HEK293 (cell line): ENCODE measurements at regions not wholly inside any gene's neighbourhood (a gene's known extent, or its start where the extent isn't known, plus 50 kb on each side); places are given as distances from the start of the nearest gene placed in this dataset.

Experiments
- CTCF ChIA-PET: fragments of 350-600 bp; formaldehyde crosslinking; extraction: SDS; loops from one replicate; lab custom pipeline; 2021; ENCODE audit warnings: antibody characterized with exemption; lab: Yijun Ruan, JAX
- POLR2A ChIA-PET: fragments of 300-600 bp; formaldehyde crosslinking; extraction: SDS; loops from one replicate; lab custom pipeline; 2020; ENCODE audit warnings: antibody characterized with exemption, inconsistent platforms; lab: Yijun Ruan, JAX
- H3K27ac ChIP-seq: fragments of 200-500 bp; sonication (Bioruptor generic); 2 replicates; pipeline ENCODE4 v1.5.1; 2014; ENCODE audit warnings: low read depth, low read length, control low read depth, inconsistent platforms; ENCODE audit errors: extremely low read depth
- H3K36me3 ChIP-seq, 2 experiments: fragments of 200-500 bp in 1 of 2; sonication (Bioruptor generic) in 1 of 2; 1 replicate in 1 of 2; 2 replicates in 1 of 2; pipeline ENCODE4 v1.5.1; 2014 to 2017; ENCODE audit warnings: inconsistent platforms in 2 of 2, low read length in 2 of 2; ENCODE audit not compliant: control insufficient read depth in 2 of 2, insufficient read depth in 1 of 2
- H3K4me1 ChIP-seq: fragments of 200-500 bp; sonication (Bioruptor generic); 2 replicates; pipeline ENCODE4 v1.5.1; 2014; ENCODE audit warnings: mild to moderate bottlenecking, low read length, inconsistent platforms; ENCODE audit not compliant: control insufficient read depth, insufficient read depth
- H3K4me3 ChIP-seq: 2 replicates; pipeline ENCODE4 v1.5.1; 2011; ENCODE audit warnings: low read depth, mild to moderate bottlenecking, control low read depth, low read length, moderate library complexity
- H3K9me3 ChIP-seq: fragments of 200-500 bp; sonication (Bioruptor generic); 2 replicates; pipeline ENCODE4 v1.5.1; 2014; ENCODE audit warnings: low read depth, low read length, inconsistent platforms; ENCODE audit not compliant: control insufficient read depth, insufficient read depth
- BCL11B ChIP-seq: fragments of 450-650 bp; formaldehyde crosslinking; IDR thresholded peaks from 2 replicates; pipeline ENCODE4 v1.5.1; 2016; ENCODE audit warnings: low read depth, missing biosample characterization, missing genetic modification characterization
- IKZF3 ChIP-seq: fragments of 450-650 bp; IDR thresholded peaks from 2 replicates; pipeline ENCODE4 v1.5.0; 2018; ENCODE audit warnings: missing biosample characterization, mild to moderate bottlenecking, missing genetic modification characterization, moderate library complexity
- INSM2 ChIP-seq: fragments of 450-650 bp; formaldehyde crosslinking; IDR thresholded peaks from 2 replicates; pipeline ENCODE4 v1.5.1; 2016; ENCODE audit warnings: missing biosample characterization, missing genetic modification characterization
- SCRT1 ChIP-seq: fragments of 450-650 bp; formaldehyde crosslinking; IDR thresholded peaks from 2 replicates; pipeline ENCODE4 v1.5.1; 2016; ENCODE audit warnings: missing biosample characterization, missing genetic modification characterization, borderline replicate concordance
- SP2 ChIP-seq: fragments of 450-650 bp; formaldehyde crosslinking; IDR thresholded peaks from 2 replicates; pipeline ENCODE4 v1.5.1; 2016; ENCODE audit warnings: missing biosample characterization, missing genetic modification characterization
- TSHZ1 ChIP-seq: fragments of 450-650 bp; formaldehyde crosslinking; IDR thresholded peaks from 2 replicates; pipeline ENCODE4 v1.5.1; 2016; ENCODE audit warnings: missing biosample characterization, missing genetic modification characterization, borderline replicate concordance
- ZBTB11 ChIP-seq: fragments of 450-650 bp; formaldehyde crosslinking; conservative IDR thresholded peaks from 2 replicates; pipeline ENCODE4 v1.5.1; 2016; ENCODE audit warnings: low read depth, missing biosample characterization, missing genetic modification characterization
- ZNF155 ChIP-seq: fragments of 450-650 bp; formaldehyde crosslinking; IDR thresholded peaks from 2 replicates; pipeline ENCODE4 v1.5.1; 2016; ENCODE audit warnings: missing biosample characterization, missing genetic modification characterization
- ZNF174 ChIP-seq: fragments of 450-650 bp; formaldehyde crosslinking; IDR thresholded peaks from 2 replicates; pipeline ENCODE4 v1.5.0; 2017; ENCODE audit warnings: missing biosample characterization, mild to moderate bottlenecking, missing genetic modification characterization
- ZNF223 ChIP-seq: fragments of 450-650 bp; formaldehyde crosslinking; IDR thresholded peaks from 2 replicates; pipeline ENCODE4 v1.5.1; 2016; ENCODE audit warnings: missing biosample characterization, missing genetic modification characterization
- ZNF362 ChIP-seq: fragments of 450-650 bp; formaldehyde crosslinking; IDR thresholded peaks from 2 replicates; pipeline ENCODE4 v1.5.1; 2016; ENCODE audit warnings: missing biosample characterization, missing genetic modification characterization
- ZNF398 ChIP-seq: fragments of 450-650 bp; formaldehyde crosslinking; IDR thresholded peaks from 2 replicates; pipeline ENCODE4 v1.5.1; 2017; ENCODE audit warnings: missing biosample characterization, missing genetic modification characterization
- ZNF514 ChIP-seq: fragments of 450-650 bp; formaldehyde crosslinking; IDR thresholded peaks from 2 replicates; pipeline ENCODE4 v1.5.1; 2016; ENCODE audit warnings: missing biosample characterization, missing genetic modification characterization
- ZNF518A ChIP-seq: fragments of 450-650 bp; formaldehyde crosslinking; conservative IDR thresholded peaks from 2 replicates; pipeline ENCODE4 v1.5.1; 2016; ENCODE audit warnings: low read depth, missing biosample characterization, missing genetic modification characterization
- ZNF521 ChIP-seq: fragments of 450-650 bp; formaldehyde crosslinking; IDR thresholded peaks from 2 replicates; pipeline ENCODE4 v1.5.1; 2017; ENCODE audit warnings: missing biosample characterization, mild to moderate bottlenecking, missing genetic modification characterization
- ZNF677 ChIP-seq: fragments of 450-650 bp; IDR thresholded peaks from 2 replicates; pipeline ENCODE4 v1.5.0; 2018; ENCODE audit warnings: missing biosample characterization, mild to moderate bottlenecking, missing genetic modification characterization, moderate library complexity
- ZNF776 ChIP-seq: fragments of 450-650 bp; formaldehyde crosslinking; IDR thresholded peaks from 2 replicates; pipeline ENCODE4 v1.5.0; 2017; ENCODE audit warnings: missing biosample characterization, missing genetic modification characterization, borderline replicate concordance

- Histone ChIP-seq H3K27ac (no peak overlapping the region), H3K36me3 (no peaks in the 10 kb centered on the region), H3K4me1 (no peaks in the 10 kb centered on the region), H3K4me3 (no peak overlapping the region), H3K9me3 (no peaks in the 10 kb centered on the region)
- POLR2A ChIA-PET = no interaction called here
- TF ChIP-seq ZNF155 (tag by site-specific recombination) (no peak), SCRT1 (tag by site-specific recombination) (no peak), ZNF677 (tag by site-specific recombination) (no peak), SP2 (tag by site-specific recombination) (no peak), ZNF776 (no peak), ZNF174 (tag by site-specific recombination) (no peak), TSHZ1 (no peak), ZNF518A (tag by site-specific recombination) (no peak), ZBTB11 (tag by site-specific recombination) (no peak), ZNF514 (tag by site-specific recombination) (no peak), IKZF3 (no peak), ZNF223 (tag by site-specific recombination) (no peak), INSM2 (tag by site-specific recombination) (no peak), BCL11B (no peak), ZNF521 (tag by site-specific recombination) (no peak), ZNF398 (tag by site-specific recombination) (no peak), ZNF362 (tag by site-specific recombination) (no peak)
- CTCF ChIA-PET = interaction anchor here (0.6 kb wide), 1 partner anchor 10 kb away, joined by 3 read pairs; no protein-coding TSS in a partner anchor
Observed at GRCh38 chr3:30309961-30310954, 296.1 kb upstream of the TGFBR2 start.
